A549 (cell line): ENCODE measurements at regions not wholly inside any gene's neighbourhood (a gene's known extent, or its start where the extent isn't known, plus 50 kb on each side); places are given as distances from the start of the nearest gene placed in this dataset.

Experiments used
- CHD4 ChIP-seq: fragments of 200-600 bp; sonication (generic); IDR thresholded peaks from 2 replicates; pipeline ENCODE4 v1.6.1; 2016; ENCODE audit warnings: antibody characterized with exemption, mild to moderate bottlenecking, borderline replicate concordance
- CTCF ChIP-seq: fragments of >200 bp; sonication (Bioruptor Twin); formaldehyde crosslinking; IDR thresholded peaks from 3 replicates; pipeline ENCODE4 v1.5.1; 2016
- EP300 ChIP-seq, 2 experiments: fragments of >200 bp; sonication (Bioruptor Twin); formaldehyde crosslinking; IDR thresholded peaks; 2 replicates in 1 of 2; 3 replicates in 1 of 2; pipeline ENCODE4 v1.6.1; 2016 to 2017
- ESRRA ChIP-seq: fragments of 150-350 bp; IDR thresholded peaks from 2 replicates; pipeline ENCODE4 v1.6.1; 2014; ENCODE audit warnings: mild to moderate bottlenecking, low read length, borderline replicate concordance
- FOSL2 ChIP-seq, 2 experiments: fragments of 450-650 bp in 1 of 2; fragments of >200 bp in 1 of 2; sonication (Bioruptor Twin) in 1 of 2; formaldehyde crosslinking; IDR thresholded peaks; 2 replicates each; pipeline versions ENCODE4 v1.5.0 to v1.6.1; 2016 to 2020; ENCODE audit warnings: mild to moderate bottlenecking in 1 of 2, moderate library complexity in 1 of 2
- HDAC2 ChIP-seq: fragments of 200-600 bp; sonication (generic); IDR thresholded peaks from 2 replicates; pipeline ENCODE4 v1.6.1; 2016
- JUN ChIP-seq, 2 experiments: fragments of >200 bp; sonication (Bioruptor Twin); formaldehyde crosslinking; IDR thresholded peaks; 2 replicates in 1 of 2; 3 replicates in 1 of 2; pipeline ENCODE4 v1.6.1; 2016 to 2017
- POLR2A ChIP-seq: IDR thresholded peaks from 2 replicates; pipeline ENCODE4 v1.6.1; 2012; ENCODE audit warnings: mild to moderate bottlenecking, low read length
- POLR2AphosphoS2 ChIP-seq: conservative IDR thresholded peaks from 2 replicates; pipeline ENCODE4 v1.6.1; 2012; ENCODE audit warnings: low read length, improper control_type of control experiment, inconsistent platforms
- RAD21 ChIP-seq, 2 experiments: fragments of >200 bp in 1 of 2; sonication (Bioruptor Twin) in 1 of 2; formaldehyde crosslinking in 1 of 2; IDR thresholded peaks in 1 of 2; conservative IDR thresholded peaks in 1 of 2; 2 replicates in 1 of 2; 3 replicates in 1 of 2; pipeline ENCODE4 v1.6.1; 2012 to 2018; ENCODE audit warnings: inconsistent platforms in 1 of 2
- RCOR1 ChIP-seq: fragments of 150-350 bp; IDR thresholded peaks from 2 replicates; pipeline ENCODE4 v1.6.1; 2014; ENCODE audit warnings: antibody characterized with exemption, low read length, low read depth
- REST ChIP-seq: fragments of 200-600 bp; sonication (generic); IDR thresholded peaks from 2 replicates; pipeline ENCODE4 v1.6.1; 2016; ENCODE audit warnings: antibody characterized with exemption, mild to moderate bottlenecking, moderate library complexity
- RNF2 ChIP-seq: fragments of 200-600 bp; sonication (generic); IDR thresholded peaks from 2 replicates; pipeline ENCODE4 v1.6.1; 2016; ENCODE audit warnings: low read depth, mild to moderate bottlenecking, antibody characterized with exemption, moderate library complexity, borderline replicate concordance
- USF2 ChIP-seq: fragments of 450-650 bp; IDR thresholded peaks from 2 replicates; pipeline ENCODE4 v1.6.1; 2014; ENCODE audit warnings: antibody characterized with exemption

GRCh38 chr1:181949500-181949899 lies 112.0 kb downstream of the ZNF648 start:
- no peak for TF ChIP-seq CTCF
- no peak for TF ChIP-seq RAD21 (conservative IDR thresholded peaks at IDR 0.05 in 1 of 2, IDR thresholded peaks at IDR 0.05 in 1 of 2)
- TF ChIP-seq HDAC2 = no peak
- no peak for TF ChIP-seq CHD4
- no peak for TF ChIP-seq EP300 (IDR thresholded peaks at IDR 0.05)
- no peak for TF ChIP-seq RNF2
- no peak for TF ChIP-seq POLR2A
- no peak for TF ChIP-seq JUN (IDR thresholded peaks at IDR 0.05)
- no peak for TF ChIP-seq REST
- TF ChIP-seq ESRRA = no peak
- no peak for TF ChIP-seq POLR2AphosphoS2
- no peak for TF ChIP-seq FOSL2 (IDR thresholded peaks at IDR 0.05)
- no peak for TF ChIP-seq FOSL2 (CRISPR knock-in tag; IDR thresholded peaks at IDR 0.05)
- TF ChIP-seq RCOR1 = no peak
- no peak for TF ChIP-seq USF2
